Adipocyte (in vitro differentiated cells): ENCODE measurements at regions not wholly inside any gene's neighbourhood (a gene's known extent, or its start where the extent isn't known, plus 50 kb on each side); places are given as distances from the start of the nearest gene placed in this dataset.
A peak's percentile ranks its signal among the peaks of the same experiment; 100 is the strongest.
"Not testable (repeated sequence)": the region's sequence is repeated elsewhere in the genome, so short reads cannot be mapped to it uniquely, and the experiment has no call there.

ENCODE experiments used
- DNase-seq: peaks from one replicate; pipeline ENCODE4 v3.0.0-alpha.2; 2015; ENCODE audit warnings: low read depth
- H3K27me3 ChIP-seq: replicated peaks from 2 replicates; pipeline ENCODE4 v1.7.0; 2013; ENCODE audit warnings: mild to moderate bottlenecking, low read length, moderate library complexity; ENCODE audit not compliant: control insufficient read depth, insufficient read depth
- H3K36me3 ChIP-seq: 2 replicates; pipeline ENCODE4 v1.7.0; 2013; ENCODE audit warnings: low read length, mild to moderate bottlenecking, moderate library complexity; ENCODE audit not compliant: control insufficient read depth, insufficient read depth, severe bottlenecking
- H3K4me1 ChIP-seq: 2 replicates; pipeline ENCODE4 v1.7.0; 2013; ENCODE audit warnings: mild to moderate bottlenecking, low read length, moderate library complexity; ENCODE audit not compliant: control insufficient read depth, insufficient read depth
- H3K4me3 ChIP-seq: 2 replicates; pipeline ENCODE4 v1.7.0; 2013; ENCODE audit warnings: mild to moderate bottlenecking, low read length, moderate library complexity
- H3K9ac ChIP-seq: 2 replicates; pipeline ENCODE4 v1.7.0; 2013; ENCODE audit warnings: mild to moderate bottlenecking, low read length, moderate library complexity
- H3K9me3 ChIP-seq: 2 replicates; pipeline ENCODE4 v1.7.0; 2013; ENCODE audit warnings: mild to moderate bottlenecking, low read length, moderate library complexity; ENCODE audit not compliant: control insufficient read depth

- Histone ChIP-seq H3K36me3 (no peaks in the 10 kb centered on the region), H3K9me3 (peaks cover 5% of the 10 kb centered on the region), H3K4me3 (no peak overlapping the region), H3K9ac (no peak overlapping the region), H3K4me1 (no peaks in the 10 kb centered on the region), H3K27me3 (no peaks in the 10 kb centered on the region)
- no peak for DNase-seq
Observed at GRCh38 chr5:124888622-124889485, 142.4 kb upstream of the ZNF608 start.

DNA sequence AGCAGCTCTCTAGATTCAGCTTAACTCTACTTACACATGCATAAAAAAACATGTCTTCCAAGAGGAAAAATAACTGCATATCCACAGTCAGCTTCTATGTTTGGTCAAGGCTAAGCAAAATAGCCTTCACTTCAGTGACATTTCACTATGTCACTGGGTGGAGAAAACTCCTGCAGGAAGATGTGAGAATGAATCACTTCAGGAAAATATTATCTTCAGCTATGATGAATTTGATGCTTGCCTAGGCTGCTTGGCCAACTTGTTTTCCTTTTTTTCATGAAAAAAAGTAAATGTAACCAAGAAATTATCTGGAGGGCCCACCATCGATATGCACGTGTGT lies 143.0 kb upstream of the ZNF608 start:
- DNase-seq: no peak
- Histone ChIP-seq H3K9me3 (peaks cover 5% of the 10 kb centered on the region), H3K27me3 (no peaks in the 10 kb centered on the region), H3K4me3 (no peak overlapping the region), H3K4me1 (no peaks in the 10 kb centered on the region), H3K36me3 (no peaks in the 10 kb centered on the region), H3K9ac (no peak overlapping the region)

- H3K9me3 ChIP-seq: peaks cover 5% of the 10 kb centered on the region
- no peak overlapping the region for H3K4me3 ChIP-seq
- no peak overlapping the region for H3K9ac ChIP-seq
- no peak for DNase-seq
- no peaks in the 10 kb centered on the region for H3K36me3 ChIP-seq
- H3K4me1 ChIP-seq: no peaks in the 10 kb centered on the region
- H3K27me3 ChIP-seq: no peaks in the 10 kb centered on the region
Observed at GRCh38 chr5:124889850-124890249, 143.4 kb upstream of the ZNF608 start.

DNA sequence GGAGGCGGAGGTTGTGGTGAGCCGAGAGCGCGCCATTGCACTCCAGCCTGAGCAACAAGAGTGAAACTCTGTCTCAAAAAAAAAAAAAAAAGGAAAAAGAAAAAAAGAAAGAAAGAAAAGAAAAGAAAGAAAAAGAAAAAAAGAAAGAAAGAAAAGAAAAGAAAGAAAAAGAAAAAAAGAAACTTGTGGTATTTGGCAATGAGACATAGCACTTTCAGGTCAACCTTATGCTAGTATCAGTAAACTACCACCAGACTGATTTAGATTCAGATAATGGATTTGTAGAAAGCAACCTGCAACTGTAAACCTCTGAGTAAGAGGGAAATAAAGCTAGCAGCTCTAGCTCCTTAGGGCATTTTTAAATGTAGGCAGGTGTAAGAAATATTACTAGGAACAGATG lies 144.0 kb upstream of the ZNF608 start:
- not testable (repeated sequence) for H3K36me3 ChIP-seq, H3K9ac ChIP-seq, DNase-seq, H3K27me3 ChIP-seq, H3K9me3 ChIP-seq, H3K4me3 ChIP-seq, H3K4me1 ChIP-seq

DNA sequence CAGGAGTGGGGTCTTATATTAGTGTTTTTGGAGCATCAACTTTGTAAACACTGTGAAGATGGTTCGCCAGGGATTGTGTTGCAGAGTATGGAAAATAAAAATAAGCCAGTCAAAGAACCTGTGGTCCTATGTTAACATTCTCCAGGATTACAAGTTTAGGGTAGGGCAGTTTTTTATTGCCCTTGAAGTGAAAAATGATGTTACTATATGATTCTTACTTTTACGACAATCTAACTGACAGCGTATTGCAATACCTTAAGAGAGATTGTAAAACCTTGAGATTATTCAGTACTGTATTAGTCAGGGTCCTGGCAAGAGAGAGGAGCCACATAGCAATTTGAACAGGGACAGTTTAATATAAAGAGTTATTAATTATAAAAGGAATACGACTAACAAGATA lies 144.7 kb upstream of the ZNF608 start:
- Histone ChIP-seq H3K9ac (no peak overlapping the region), H3K9me3 (no peaks in the 10 kb centered on the region), H3K4me1 (no peaks in the 10 kb centered on the region), H3K27me3 (no peaks in the 10 kb centered on the region), H3K4me3 (no peak overlapping the region), H3K36me3 (no peaks in the 10 kb centered on the region)
- no peak for DNase-seq

- Histone ChIP-seq H3K9ac (no peak overlapping the region), H3K9me3 (no peaks in the 10 kb centered on the region), H3K27me3 (no peaks in the 10 kb centered on the region), H3K4me1 (no peaks in the 10 kb centered on the region), H3K4me3 (no peak overlapping the region), H3K36me3 (no peaks in the 10 kb centered on the region)
- DNase-seq: no peak
Observed at GRCh38 chr5:124892185-124892848, 145.9 kb upstream of the ZNF608 start.

DNA sequence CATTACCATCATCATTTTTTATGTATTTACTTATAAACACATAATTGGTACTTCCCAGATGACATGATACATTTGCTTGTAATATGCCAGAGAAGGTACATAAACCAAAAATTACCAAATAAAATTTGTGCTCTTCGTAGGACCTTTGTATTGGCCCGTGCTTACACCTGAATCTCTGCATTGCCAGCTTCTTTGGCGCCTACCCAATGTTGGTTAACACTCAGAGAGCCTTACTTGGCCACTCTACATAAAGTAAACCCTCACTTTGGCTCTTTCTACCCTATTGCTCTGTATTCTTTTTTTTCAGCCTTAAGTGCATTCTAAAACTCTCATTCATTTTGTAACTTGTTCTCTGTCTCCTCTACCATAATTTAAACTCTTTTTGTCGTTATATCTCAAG lies 148.1 kb upstream of the ZNF608 start:
- H3K36me3 ChIP-seq: no peaks in the 10 kb centered on the region
- no peaks in the 10 kb centered on the region for H3K4me1 ChIP-seq
- H3K4me3 ChIP-seq: no peak overlapping the region
- H3K27me3 ChIP-seq: no peaks in the 10 kb centered on the region
- no peak overlapping the region for H3K9ac ChIP-seq
- no peaks in the 10 kb centered on the region for H3K9me3 ChIP-seq
- DNase-seq: no peak

GRCh38 chr5:124895236-124895635 lies 148.8 kb upstream of the ZNF608 start:
- Histone ChIP-seq H3K4me3 (no peak overlapping the region), H3K27me3 (no peaks in the 10 kb centered on the region), H3K4me1 (no peaks in the 10 kb centered on the region), H3K9me3 (no peaks in the 10 kb centered on the region), H3K36me3 (no peaks in the 10 kb centered on the region), H3K9ac (no peak overlapping the region)
- DNase-seq: no peak

DNA sequence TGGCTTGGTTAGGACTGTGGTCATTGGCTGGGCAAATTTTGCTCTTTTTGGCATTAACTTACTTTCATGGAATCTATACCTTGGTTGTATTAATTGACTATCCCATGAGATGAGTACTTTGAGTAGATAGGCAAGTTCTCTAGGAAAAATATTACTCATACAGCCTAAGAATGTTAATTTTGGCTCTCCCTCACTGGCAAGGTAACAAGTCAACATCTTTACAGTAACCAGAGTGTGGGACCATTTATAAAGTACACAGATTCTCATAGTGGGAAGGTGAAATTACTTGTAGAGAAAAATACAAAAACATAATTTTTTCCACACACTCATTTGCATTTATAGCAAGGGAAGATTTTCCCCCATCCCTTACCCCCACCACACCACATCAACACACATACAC lies 154.6 kb upstream of the ZNF608 start:
- no peak overlapping the region for H3K4me3 ChIP-seq
- no peak overlapping the region for H3K9ac ChIP-seq
- H3K4me1 ChIP-seq: peaks cover 10% of the 10 kb centered on the region
- H3K27me3 ChIP-seq: no peaks in the 10 kb centered on the region
- H3K9me3 ChIP-seq: no peaks in the 10 kb centered on the region
- no peaks in the 10 kb centered on the region for H3K36me3 ChIP-seq
- DNase-seq: no peak

GRCh38 chr5:124902097-124902821 lies 155.8 kb upstream of the ZNF608 start:
- Histone ChIP-seq H3K9ac (no peak overlapping the region), H3K27me3 (no peaks in the 10 kb centered on the region), H3K4me1 (peaks cover 19% of the 10 kb centered on the region), H3K36me3 (no peaks in the 10 kb centered on the region), H3K9me3 (no peaks in the 10 kb centered on the region), H3K4me3 (no peak overlapping the region)
- DNase-seq: peak; percentile 40

DNA sequence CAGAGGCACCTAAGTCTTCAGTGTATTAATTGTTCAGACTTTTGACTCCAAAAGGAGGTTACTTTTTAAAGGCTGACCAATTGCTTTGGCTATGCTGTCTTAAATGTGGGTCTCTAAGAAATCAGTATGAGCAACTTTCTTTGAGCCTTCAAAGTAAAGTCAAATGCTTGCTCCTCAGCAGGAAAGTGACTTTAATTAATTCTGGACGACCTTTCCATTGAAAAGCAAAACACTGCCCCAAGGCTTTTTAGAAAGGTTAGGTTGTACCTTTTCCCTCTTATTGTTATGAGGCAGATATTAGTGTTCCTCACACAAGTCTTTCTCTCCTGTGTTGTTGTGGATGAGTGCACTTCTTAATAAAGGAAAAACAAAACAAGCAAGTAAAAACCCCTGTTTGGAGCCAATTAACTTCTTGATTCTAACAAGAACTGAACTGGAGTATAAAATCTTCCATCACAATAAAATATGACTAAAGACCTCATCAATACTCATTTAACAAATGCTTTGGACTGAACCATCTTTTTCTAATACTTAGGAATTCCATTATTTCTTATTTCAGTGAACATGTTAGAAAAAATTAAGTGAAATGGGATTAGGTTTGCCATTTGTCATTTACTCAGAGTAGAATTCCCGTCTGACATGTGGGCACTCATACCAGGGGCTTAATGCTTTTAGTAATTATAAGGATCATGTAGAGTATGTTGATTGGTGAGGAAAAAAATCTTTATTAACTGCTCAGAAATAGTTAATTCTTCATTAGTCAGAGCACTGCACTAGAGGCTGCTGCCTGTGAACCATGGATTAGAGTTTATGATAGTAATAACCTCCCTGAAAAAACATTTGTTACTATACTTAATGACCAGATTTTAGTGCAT lies 159.1 kb upstream of the ZNF608 start:
- H3K27me3 ChIP-seq: no peaks in the 10 kb centered on the region
- no peak overlapping the region for H3K4me3 ChIP-seq
- no peak for DNase-seq
- H3K36me3 ChIP-seq: no peaks in the 10 kb centered on the region
- no peaks in the 10 kb centered on the region for H3K9me3 ChIP-seq
- peaks cover 24% of the 10 kb centered on the region for H3K4me1 ChIP-seq
- H3K9ac ChIP-seq: no peak overlapping the region
